HepG2 (cell line): ENCODE measurements at regions not wholly inside any gene's neighbourhood (a gene's known extent, or its start where the extent isn't known, plus 50 kb on each side); places are given as distances from the start of the nearest gene placed in this dataset.
A peak's percentile ranks its signal among the peaks of the same experiment; 100 is the strongest.

ENCODE experiments used
- ATAC-seq: fragments of 200-7000 bp; cut with Tn5 transposase; 3 replicates; pipeline ENCODE4 v1.9.1; 2020; ENCODE audit warnings: mild to moderate bottlenecking, moderate library complexity
- BruUV-seq: library from RNA; stranded (reverse); fragments of 400-500 nt; replicated peaks from 2 replicates; lab custom pipeline; 2021; lab: Mats Ljungman, UMichigan
- CTCF ChIA-PET: fragments of 300-600 bp; formaldehyde crosslinking; extraction: SDS; loops from one replicate; lab custom pipeline; 2021; ENCODE audit warnings: low total read pairs, inconsistent platforms, low intra/inter-chr PET ratio; lab: Yijun Ruan, JAX
- POLR2A ChIA-PET: fragments of 350-600 bp; sonication (Branson Sonifier 250); formaldehyde crosslinking; loops from one replicate; lab custom pipeline; 2020; ENCODE audit warnings: antibody characterized with exemption, inconsistent platforms; lab: Yijun Ruan, JAX
- DNase-seq: peaks from one replicate; pipeline ENCODE4 v3.0.0-alpha.2; 2015; ENCODE audit warnings: low spot score
- FAIRE-seq: peaks from 3 replicates; lab custom pipeline; 2011; peaks lifted over from hg19 to GRCh38; lab: Jason Lieb, UNC
- H2AFZ ChIP-seq: one replicate; pipeline ENCODE4 v1.6.1; 2011; ENCODE audit warnings: low read length, inconsistent platforms
- H3K27ac ChIP-seq: fragments of 300-600 bp; 3 replicates; pipeline ENCODE4 v1.8.0; 2011; ENCODE audit warnings: mixed run types, mild to moderate bottlenecking, mixed read lengths, low read length, inconsistent platforms; ENCODE audit not compliant: insufficient read depth; ENCODE audit errors: extremely low read length
- H3K27me3 ChIP-seq, 2 experiments: fragments of 200-600 bp in 1 of 2; 2 replicates in 1 of 2; 3 replicates in 1 of 2; pipeline versions ENCODE4 v1.6.0 to v1.8.0; 2011; ENCODE audit warnings: low read length in 2 of 2, mild to moderate bottlenecking in 2 of 2, moderate library complexity in 2 of 2, inconsistent platforms in 1 of 2; ENCODE audit not compliant: insufficient read depth in 2 of 2, control insufficient read depth in 1 of 2
- H3K36me3 ChIP-seq, 2 experiments: fragments of 200-600 bp in 1 of 2; replicated peaks in 1 of 2; 2 replicates in 1 of 2; 3 replicates in 1 of 2; pipeline versions ENCODE4 v1.5.1 to v1.8.0; 2011; ENCODE audit warnings: low read length in 2 of 2, inconsistent platforms in 1 of 2; ENCODE audit not compliant: insufficient read depth in 2 of 2, control insufficient read depth in 1 of 2
- H3K4me1 ChIP-seq: 2 replicates; pipeline ENCODE4 v1.5.1; 2012; ENCODE audit warnings: low read length, inconsistent platforms; ENCODE audit not compliant: insufficient read depth
- H3K4me2 ChIP-seq: 2 replicates; pipeline ENCODE4 v1.6.0; 2011; ENCODE audit warnings: low read depth, low read length, inconsistent platforms
- H3K4me3 ChIP-seq, 3 experiments: fragments of 200-600 bp in 1 of 3; sonication (generic), shearing (Covaris generic) in 1 of 3; replicated peaks in 1 of 3; 2 replicates each; pipeline ENCODE4 v1.5.1; 2011 to 2016; ENCODE audit warnings: low read length in 3 of 3, inconsistent platforms in 2 of 3, low read depth in 2 of 3, mild to moderate bottlenecking in 2 of 3, control low read depth in 1 of 3, mixed read lengths in 1 of 3; ENCODE audit not compliant: insufficient read depth in 1 of 3
- H3K79me2 ChIP-seq: one replicate; pipeline ENCODE4 v1.6.1; 2011; ENCODE audit warnings: low read length, inconsistent platforms; ENCODE audit not compliant: insufficient read depth
- H3K9ac ChIP-seq: 2 replicates; pipeline ENCODE4 v1.6.0; 2011; ENCODE audit warnings: mild to moderate bottlenecking, low read depth, low read length, inconsistent platforms; ENCODE audit not compliant: insufficient read depth
- H3K9me3 ChIP-seq: 2 replicates; pipeline ENCODE4 v1.5.1; 2012; ENCODE audit warnings: mild to moderate bottlenecking, low read length
- H4K20me1 ChIP-seq: 2 replicates; pipeline ENCODE4 v1.6.0; 2011; ENCODE audit warnings: inconsistent platforms, mild to moderate bottlenecking, low read length, moderate library complexity; ENCODE audit not compliant: insufficient read depth
- FLYWCH1 ChIP-seq: sonication (generic); formaldehyde crosslinking; IDR thresholded peaks from 2 replicates; pipeline ENCODE4 v1.8.1; 2023; ENCODE audit warnings: mild to moderate bottlenecking, missing genetic modification reagents
- ZNF138 ChIP-seq: sonication (generic); formaldehyde crosslinking; IDR thresholded peaks from 2 replicates; pipeline ENCODE4 v1.5.0; 2020; ENCODE audit warnings: mild to moderate bottlenecking, low read depth, missing genetic modification reagents
- ZNF468 ChIP-seq: sonication (generic); formaldehyde crosslinking; IDR thresholded peaks from 2 replicates; pipeline ENCODE4 v1.8.0; 2022; ENCODE audit warnings: mild to moderate bottlenecking, moderate library complexity, missing genetic modification reagents
- ZNF670 ChIP-seq: sonication (generic); formaldehyde crosslinking; IDR thresholded peaks from 2 replicates; pipeline ENCODE4 v1.8.0; 2022; ENCODE audit warnings: mild to moderate bottlenecking, missing genetic modification reagents, borderline replicate concordance
- ZNF768 ChIP-seq: sonication (generic); formaldehyde crosslinking; IDR thresholded peaks from 2 replicates; pipeline ENCODE4 v1.4.0; 2020; ENCODE audit warnings: missing genetic modification reagents
- WGBS: methylation state at CpG from one replicate; pipeline ENCODE4 v1.1.6; 2017; ENCODE audit warnings: low lambda C conversion rate; 5-methylcytosine and 5-hydroxymethylcytosine counted together
- in situ Hi-C: cut with HindIII; loops from 2 replicates; pipeline ENCODE4 v1.10.0; 2017; ENCODE audit warnings: low pct_unique_long_range_greater_than_20kb; ENCODE audit not compliant: extremely low pct_ligation_motif_present
- intact Hi-C: fragments of 100-400 bp; cut with micrococcal nuclease; formaldehyde crosslinking; loops from one replicate; pipeline ENCODE4 v1.10.0; 2022; ENCODE audit not compliant: unreplicated experiment

DNA sequence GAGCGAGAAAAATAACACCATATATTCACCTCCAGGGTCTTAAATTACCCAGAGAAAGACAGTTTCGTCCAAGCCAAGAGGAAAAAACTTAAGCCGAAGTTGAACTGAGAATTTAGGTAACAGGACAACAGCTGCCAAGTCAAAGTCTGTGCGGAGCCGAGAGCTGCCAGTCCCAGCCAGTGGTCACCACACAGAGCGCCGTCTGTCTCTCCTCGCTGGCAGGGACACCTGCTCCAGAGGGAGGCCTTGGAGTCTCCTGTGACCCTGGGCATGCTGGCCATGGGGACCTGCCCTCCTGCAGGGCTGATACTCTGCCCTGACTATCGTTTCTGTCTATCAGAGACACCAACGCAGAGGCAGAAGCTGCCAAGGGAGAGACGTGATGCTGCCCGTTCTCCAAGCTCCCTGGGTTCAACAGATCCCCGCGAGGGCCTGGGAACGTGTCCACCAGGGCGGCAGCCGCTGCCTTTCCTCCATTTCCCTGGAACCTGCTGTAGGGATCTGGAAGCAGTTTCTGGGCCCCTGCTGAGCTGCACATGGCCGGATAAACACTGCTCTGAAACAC, 341.3 kb downstream of the SMOC2 start:
- Histone ChIP-seq H3K27me3 (peaks cover 13 to 58% of the 10 kb centered on the region in 2 experiments), H3K27ac (no peak overlapping the region), H2AFZ (no peak overlapping the region), H3K4me3 (no peak overlapping the region), H3K4me2 (no peak overlapping the region), H4K20me1 (no peaks in the 10 kb centered on the region), H3K79me2 (no peaks in the 10 kb centered on the region), H3K9ac (no peak overlapping the region), H3K36me3 (no peaks in the 10 kb centered on the region), H3K9me3 (peaks cover 6% of the 10 kb centered on the region; the same call in 1 of the 2 replicates), H3K4me1 (no peaks in the 10 kb centered on the region)
- in situ Hi-C loops (no loop called here), intact Hi-C loops (no loop called here)
- TF ChIP-seq ZNF670 (no peak), ZNF768 (CRISPR knock-in tag) (peak; percentile 39; the same call in 1 of the 2 replicates)
- ChIA-PET POLR2A (no interaction called here), CTCF (no interaction called here)
- DNase-seq (no peak), ATAC-seq (peak; percentile 51; the same call in 2 of the 3 replicates), FAIRE-seq (no peak)
- no TSS peak for BruUV-seq
- WGBS, result 22% methylated on average over 17 of the region's 18 CpGs

DNA sequence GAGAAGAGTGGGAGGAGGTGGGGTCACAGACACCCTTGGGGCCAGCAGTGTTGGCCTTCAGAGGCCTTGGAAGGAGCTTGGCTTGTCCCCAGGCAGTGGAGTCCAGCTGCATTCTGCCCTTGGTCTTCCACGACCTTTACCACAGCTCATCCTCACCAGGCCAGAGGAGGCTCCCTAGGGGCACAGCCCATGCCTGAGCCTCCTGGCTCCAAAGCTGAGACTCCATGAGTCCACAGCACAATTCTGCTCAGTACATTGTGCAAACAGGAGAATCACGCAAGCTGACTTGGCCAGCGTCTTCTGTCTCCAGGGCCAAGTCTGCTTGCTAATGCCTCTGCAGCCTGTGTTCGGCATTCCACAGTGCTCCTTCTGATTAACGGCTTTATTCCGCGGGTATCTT, 337.2 kb downstream of the SMOC2 start:
- intact Hi-C loops, result no loop called here
- no peaks in the 10 kb centered on the region for H3K79me2 ChIP-seq
- no peak overlapping the region for H3K27ac ChIP-seq
- no peak for TF ChIP-seq ZNF138 (CRISPR knock-in tag)
- TF ChIP-seq FLYWCH1 (CRISPR knock-in tag), result no peak
- no peak for TF ChIP-seq ZNF468
- no peak overlapping the region for H3K4me3 ChIP-seq
- H3K4me1 ChIP-seq, result no peaks in the 10 kb centered on the region
- DNase-seq (no peak), ATAC-seq (no peak), FAIRE-seq (no peak)
- H4K20me1 ChIP-seq, result no peaks in the 10 kb centered on the region
- ChIA-PET POLR2A (no interaction called here), CTCF (no interaction called here)
- peaks cover 12 to 55% of the 10 kb centered on the region in 2 experiments for H3K27me3 ChIP-seq
- BruUV-seq, result no TSS peak
- in situ Hi-C loops, result no loop called here
- 19% methylated on average over 7 of the region's 7 CpGs for WGBS
- H3K4me2 ChIP-seq, result no peak overlapping the region
- H2AFZ ChIP-seq, result no peak overlapping the region
- no peaks in the 10 kb centered on the region for H3K36me3 ChIP-seq
- no peak overlapping the region for H3K9ac ChIP-seq
- peaks cover 6% of the 10 kb centered on the region; the same call in 1 of the 2 replicates for H3K9me3 ChIP-seq
